ENCODE measurements at regions not wholly inside any gene's neighbourhood (a gene's known extent, or its start where the extent isn't known, plus 50 kb on each side); places are given as distances from the start of the nearest gene placed in this dataset.
"Not testable (repeated sequence)": the region's sequence is repeated elsewhere in the genome, so short reads cannot be mapped to it uniquely, and the experiment has no call there.

DNA sequence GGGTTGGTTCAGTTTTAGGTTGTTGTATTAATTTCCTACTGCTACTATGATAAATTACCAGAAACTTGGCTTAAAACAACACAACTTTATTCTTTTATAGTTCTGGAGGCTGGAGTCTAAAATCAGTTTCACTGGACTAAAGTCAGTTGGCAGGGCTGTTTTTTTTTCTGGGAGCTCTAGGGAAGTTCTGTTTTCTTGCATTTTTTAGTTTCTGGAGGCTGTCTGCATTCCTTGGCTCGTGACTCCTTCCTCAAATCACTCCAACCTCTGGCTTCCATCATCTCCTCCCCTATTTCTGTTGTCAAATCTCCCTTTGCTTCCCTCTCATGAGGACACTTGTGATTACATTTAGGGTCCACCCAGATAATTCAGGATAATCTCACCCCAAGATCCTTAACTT lies 51.3 kb upstream of the SUB1 start:
- DNase-seq: no peak

DNA sequence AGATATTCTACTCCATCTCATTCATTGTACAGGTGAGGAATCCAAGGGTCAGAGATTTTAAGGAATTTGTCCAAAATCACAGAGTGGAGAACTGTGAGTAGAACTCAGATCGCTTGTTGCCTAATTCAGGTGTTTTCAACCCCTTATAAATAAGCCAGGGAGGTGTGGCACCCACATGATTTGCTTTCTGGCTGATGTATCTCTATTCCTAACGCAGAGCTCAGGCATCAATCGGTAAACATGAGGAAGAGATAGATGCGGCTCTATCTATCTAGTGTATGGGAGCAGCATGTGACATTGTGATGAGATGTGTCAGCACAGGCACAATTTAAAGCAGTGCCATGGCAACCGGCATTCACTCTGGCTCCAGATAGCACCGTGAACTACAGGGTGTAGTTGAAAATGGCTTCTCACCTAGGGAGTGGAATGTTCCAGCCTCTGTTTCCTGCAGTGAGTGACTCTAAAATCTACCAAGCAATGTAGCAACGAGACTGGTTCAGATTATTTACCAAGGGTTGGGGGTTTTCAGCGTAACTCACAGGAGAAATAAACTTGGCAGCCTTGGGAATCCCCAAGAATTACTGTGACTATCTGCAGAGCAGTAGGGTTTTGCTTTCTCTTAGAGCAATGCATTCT lies 53.4 kb upstream of the SUB1 start:
- peak; percentile 73 for DNase-seq

DNA sequence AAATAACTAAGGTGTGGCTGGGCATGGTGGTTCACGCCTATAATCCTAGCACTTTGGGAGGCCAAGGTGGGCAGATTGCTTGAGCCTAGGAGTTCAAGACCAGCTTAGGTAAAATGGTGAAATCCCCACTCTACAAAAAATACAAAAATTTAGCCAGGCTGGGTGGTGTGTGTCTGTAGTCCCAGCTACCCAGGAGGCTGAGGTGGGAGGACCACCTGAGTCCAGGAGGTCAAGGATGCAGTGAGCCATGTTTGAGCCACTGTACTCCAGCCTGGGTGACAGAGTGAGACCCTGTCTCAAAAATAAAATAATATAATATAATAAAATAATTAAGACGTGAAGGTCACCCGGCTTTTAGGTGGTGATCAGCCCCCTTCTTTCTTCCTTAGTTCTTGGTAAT lies 58.0 kb upstream of the SUB1 start:
- not testable (repeated sequence) for DNase-seq

DNA sequence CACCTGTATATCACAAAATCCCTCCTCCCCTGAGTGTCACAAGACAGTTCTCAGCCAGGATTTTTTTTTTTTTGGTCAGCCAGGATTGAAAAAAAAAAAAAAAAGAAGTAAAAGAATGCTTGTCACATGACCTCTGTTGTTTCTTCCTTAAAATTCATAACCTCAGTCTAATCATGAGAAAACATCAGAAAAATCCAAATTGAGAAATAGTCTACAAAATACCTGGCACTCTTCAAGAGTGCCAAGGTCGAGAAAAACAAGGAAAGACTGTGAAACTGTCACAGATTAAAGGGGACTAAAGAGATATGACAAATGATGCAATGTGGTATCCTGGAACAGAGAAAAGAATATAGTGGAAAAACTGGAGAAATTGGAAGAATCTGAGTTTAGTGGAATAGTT lies 58.5 kb upstream of the SUB1 start:
- no peak for DNase-seq

DNA sequence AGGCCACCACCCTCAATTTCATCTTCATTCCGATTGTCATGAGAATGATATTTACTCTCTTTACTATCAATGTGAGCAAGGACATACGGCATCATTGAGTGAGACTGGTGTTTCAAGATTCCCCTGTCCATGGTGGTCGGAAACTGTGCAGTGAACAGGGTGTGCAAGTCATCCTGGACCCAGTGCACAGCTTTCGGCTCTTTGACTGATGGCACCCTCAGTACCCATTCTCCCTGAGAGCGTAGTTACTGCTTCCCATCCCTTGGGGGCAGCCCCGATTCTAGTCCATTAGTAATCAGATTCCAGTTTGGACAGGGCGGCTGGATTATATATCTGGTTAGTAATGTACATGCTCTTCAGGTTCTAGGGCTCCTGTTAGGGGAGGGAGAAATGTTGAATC lies 61.7 kb upstream of the SUB1 start:
- no peak for DNase-seq

DNA sequence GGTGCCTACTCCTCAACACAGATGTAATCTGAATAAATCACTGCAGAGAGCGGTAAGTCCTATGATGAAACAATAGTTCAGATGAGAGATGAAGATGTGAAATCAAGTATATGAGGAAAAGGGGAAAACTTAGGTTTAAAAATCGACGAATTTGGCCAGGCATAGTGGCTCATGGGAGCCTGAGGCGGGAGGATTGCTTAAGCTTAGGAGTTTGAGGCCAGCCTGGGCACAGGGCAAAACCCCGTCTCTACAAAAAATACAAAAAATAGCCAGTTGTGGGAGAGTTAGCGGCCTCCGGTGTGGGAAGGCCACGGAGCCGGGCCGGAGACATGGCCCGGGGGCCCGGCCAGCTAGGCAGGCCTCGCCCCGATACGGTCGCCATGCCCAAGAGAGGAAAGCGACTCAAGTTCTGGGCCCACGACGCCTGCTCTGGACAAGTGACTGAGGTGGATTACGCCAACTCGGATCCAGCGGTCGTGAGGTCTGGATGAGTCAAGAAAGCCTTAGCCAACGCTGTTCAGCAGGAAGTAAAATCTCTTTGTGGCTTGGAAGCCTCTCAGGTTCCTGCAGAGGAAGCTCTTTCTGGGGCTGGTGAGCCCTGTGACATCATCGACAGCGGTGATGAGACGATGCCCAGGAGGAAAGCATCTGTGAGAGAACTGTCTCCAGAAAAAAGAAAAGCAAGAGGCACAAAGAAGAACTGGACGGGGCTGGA lies 62.8 kb upstream of the SUB1 start:
- DNase-seq: no peak

DNA sequence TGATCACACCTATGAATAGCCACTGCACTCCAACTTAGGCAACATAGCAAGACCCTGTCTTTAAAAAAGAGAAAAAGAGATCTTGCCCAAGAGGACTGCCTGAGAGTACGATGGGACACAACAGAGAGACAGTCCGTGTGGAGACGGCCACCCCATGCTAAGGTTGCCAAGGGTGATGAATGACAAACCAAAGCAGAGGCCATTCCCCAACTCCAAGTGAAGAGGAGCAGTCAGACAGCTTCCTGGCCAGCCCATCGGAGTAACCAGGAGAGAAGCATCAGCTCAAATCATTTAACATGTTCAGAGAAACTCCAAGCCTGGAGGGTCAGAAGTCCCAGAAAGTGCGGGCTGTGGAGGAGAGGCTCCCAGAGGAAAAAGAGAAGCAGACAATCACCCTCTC lies 63.9 kb upstream of the SUB1 start:
- no peak for DNase-seq

DNA sequence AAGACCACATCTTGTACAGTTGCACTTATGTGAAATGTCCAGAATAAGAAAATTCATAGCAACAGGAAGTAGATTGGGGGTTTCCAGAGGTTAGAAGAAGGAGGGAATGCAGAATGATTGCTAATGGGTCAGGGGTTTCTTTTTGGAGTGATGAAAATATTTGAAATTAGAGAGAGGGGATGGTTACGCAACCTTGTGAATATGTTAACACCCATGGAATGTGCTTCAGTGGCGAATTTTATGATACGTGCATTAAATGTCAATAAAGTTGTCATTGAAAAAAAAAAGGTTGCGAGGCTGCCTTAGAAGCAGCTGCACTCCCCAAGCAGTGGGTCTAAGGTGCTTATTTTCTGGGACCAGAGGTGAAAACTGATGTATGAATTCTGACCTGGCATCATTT lies 64.4 kb upstream of the SUB1 start:
- no peak for DNase-seq

DNA sequence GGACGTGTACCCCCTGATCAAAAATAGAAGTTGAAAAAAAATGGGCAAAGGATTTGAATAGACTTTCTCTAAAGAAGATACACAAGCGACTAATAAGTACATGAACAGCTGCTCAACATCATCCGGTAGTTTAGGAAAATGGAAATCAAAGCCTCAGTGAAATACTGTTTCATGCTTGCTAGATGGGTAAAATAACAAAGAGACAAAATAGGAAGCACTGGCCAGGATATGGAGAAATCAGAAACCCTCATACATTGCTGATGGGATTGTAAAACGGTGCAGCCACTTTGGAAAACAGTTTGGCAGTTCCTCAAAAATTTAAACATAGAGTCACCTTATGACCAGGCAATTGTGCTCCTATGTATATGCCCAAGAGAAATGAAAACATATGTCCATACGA lies 65.0 kb upstream of the SUB1 start:
- no peak for DNase-seq

DNA sequence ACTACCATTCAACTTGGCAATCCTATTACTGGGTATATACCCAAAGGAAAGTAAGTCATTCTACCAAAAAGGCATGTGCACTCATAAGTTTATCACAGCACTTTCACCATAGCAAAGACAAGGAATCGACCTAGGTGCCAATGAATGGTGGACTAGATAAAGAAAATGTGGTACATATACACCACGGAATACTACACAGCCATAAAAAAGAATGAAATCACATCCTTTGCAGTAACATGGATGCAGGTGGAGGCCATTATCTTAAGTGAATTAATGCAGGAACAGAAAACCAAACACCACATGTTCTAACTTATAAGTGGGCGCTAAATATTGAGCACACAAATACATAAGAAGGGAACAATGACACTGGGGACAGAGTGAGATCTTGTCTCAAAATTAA lies 65.8 kb upstream of the SUB1 start:
- DNase-seq: no peak

DNA sequence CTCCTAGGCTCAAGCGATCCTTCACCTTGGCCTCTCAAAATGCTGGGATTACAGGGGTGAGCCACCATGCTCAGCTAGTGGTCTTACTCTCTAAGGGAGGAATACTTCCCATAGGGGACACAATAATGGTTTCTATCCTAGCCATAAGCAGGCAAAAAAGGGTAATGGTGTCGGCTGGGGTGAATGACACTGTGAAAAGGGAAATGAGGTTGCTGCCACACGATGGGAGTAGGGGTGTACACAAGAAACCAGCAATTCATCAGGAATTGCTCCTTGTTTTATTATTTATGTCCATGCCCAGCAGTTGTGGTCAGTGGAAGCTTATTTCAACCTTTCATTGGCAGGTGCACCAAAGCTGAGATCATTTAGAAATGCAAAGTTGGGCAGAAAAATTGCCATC lies 70.3 kb upstream of the ZFR start:
- DNase-seq: no peak

DNA sequence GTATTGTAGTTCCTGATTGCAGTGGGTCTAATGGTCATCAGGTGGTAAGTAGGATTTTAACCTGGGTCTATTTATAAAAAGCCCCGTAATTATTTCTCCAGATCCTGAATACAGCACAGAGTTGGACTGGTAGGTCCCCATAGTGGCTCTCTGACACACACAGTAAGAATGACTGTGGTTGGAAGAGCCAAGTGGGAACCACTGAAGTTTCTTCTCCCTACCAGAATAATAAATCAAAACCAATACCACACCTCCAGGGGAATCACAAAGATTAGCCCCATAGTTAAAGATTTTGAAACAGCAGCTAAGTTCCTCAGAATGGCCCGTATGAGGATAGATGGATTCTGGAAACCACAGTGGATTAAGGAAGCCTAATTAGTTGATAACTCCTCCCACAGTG lies 68.4 kb upstream of the ZFR start:
- DNase-seq: no peak

DNA sequence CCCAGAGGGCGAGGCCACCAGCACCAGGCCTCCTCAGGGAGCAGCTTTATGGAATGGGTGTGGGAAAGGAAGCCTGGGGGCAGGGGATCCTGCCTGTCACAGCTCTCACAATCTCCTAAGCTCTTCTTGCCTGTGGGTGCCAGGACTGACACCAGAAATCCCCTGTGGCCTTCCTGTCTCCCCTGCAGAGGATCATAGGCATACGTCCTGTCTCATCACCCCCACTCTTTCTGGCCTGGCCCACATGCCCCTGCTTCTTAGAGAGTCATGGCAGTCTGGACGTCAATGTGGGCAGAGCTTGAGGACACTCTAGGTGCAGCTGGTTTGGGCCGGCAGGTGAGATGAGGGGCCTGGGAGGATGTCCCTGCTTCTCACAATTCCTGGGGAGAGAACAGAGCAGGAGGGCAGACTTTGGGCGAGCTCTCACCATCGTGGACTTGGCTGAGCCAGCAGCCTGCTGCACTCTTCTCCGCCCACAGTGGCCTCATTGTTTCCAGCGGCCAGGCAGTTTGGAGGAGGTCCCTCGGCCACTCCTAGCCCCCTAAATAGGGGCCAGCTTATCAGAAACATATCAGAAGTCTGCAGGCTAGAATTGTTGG lies 67.3 kb upstream of the ZFR start:
- DNase-seq: no peak

DNA sequence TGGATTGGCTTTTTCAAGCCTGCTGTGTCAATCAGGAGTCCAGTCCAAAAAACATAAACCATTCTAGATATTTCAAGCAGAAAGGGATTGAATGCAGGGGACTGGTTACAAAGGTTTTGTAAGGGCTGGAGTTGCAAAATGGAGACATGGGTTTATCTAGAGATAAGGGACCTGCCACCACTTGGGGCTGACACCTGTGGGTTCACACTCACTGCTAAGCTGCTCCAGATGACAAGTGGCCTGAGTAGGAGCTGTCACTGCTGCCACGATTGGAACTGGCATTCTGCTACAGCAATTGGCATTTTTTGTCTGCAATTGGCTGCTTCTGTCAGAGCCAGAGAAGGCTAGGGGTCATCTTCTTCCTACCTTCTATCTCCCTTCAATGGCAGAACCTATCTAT lies 66.3 kb upstream of the ZFR start:
- no peak for DNase-seq

DNA sequence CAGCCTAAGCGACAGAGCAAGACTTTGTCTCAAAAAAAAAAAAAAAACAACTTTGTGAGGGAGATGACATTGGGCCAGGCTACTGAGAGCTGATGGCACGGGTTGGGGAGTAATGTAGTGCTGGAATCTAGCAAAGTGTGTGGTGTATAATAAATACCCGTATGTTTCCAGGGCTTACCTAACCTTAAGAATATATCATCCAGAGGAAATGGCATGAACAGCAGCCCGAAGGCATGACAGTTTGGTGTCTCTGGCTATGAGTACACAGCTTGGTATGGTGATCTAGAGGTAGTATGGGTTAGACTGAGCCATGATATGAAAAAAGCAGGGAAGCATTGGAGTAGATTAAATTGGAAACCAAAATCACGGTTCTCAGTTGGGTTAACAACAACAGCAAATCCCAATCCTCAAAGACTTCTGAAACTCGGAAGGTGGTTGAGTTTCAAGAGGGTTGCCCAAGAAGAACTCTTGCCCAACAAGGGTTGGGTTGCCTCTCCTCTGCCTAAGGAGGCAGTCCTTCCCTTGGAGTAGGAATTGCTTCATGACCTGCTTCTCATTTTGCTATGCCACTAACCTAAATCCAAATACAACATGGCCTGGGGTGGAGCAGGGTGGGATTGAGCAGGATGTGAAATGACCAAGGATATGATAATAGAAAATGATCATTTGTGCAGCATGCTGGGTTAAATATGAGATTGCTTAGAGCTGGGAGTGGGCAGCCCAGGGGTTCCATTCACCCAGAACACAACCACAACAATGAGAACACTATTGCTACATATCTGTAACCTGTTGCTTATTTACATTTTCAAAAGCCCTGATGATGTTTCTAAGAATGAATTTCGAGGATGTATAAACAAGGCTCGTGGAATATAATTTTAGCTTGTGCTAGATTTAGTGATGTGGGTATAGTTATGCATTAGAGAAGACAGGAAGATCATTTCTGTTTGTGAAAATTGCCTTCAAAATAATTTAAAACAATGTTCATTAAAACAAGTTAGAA lies 64.6 kb upstream of the ZFR start:
- no peak for DNase-seq

DNA sequence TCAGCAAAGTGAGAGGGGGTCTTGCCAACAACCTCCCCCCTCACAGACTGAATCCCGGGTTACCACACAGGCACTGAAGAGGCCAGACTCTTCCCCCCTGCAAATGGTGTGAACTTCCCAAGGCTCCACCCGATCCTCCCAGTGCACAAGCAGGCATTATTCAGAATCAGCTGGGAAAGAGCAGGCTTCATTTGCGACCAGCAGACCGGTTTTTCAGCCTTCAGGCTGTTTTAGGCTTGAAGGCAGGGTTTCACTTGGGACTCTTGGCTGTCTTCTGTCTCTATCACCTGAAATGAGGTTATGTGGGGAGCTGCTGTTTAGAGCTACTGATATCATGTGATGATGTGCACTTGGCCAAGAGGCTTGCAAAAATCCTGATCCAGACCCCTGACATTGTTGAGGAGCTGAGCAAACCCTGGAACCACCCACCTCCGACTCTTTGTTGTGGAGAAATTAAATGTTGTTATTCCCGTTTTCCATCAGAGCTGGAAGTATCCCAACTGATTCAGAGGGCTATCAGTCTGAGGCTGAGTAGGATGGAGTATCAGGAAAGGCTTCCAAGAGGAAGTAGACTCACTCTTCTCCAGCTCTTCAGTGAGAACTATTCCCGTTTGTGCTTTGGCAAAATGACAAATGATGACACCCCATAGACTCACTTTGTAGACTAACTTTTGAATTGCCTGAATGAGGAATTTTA lies 63.3 kb upstream of the ZFR start:
- no peak for DNase-seq

DNA sequence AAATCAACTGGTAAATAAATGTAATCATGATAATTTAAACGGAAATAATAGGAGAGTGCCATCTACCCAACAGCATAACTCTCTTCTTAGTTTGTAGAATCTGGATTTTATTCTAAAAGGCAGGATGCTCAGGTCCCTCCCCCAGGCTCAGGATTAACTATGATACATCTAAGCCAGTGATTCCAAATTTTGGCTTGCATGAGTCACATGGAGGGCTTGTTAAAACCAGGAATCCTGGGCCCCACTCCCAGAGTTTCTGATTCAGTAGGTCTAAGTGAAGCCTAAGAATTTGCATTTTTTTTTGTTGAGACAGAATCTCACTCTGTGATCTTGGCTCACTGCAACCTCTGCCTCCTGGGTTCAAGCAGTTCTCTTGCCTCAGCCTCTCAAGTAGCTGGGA lies 62.3 kb upstream of the ZFR start:
- DNase-seq: no peak

DNA sequence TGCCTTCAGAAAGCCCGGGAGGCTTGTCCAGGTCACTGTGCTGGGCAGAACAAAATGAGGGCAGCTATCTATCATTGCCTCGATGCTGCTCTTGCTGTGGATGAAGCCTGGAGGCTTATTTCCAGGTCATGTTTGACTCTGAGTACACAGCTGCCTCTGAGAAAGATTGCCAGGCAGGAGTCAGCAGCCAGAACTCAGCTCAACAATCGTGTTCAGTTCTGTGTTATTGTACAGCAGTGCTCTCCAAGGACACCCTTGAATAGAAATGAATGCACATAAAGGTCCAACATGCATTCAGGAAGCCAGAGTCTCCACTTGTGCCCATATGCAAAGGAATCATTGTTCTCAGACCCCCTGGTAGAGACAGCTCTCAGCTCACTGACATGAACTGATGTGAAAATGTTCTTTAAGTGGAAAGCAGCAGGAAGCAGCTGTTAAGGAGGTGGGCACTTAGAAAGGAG lies 61.7 kb upstream of the ZFR start:
- no peak for DNase-seq

DNA sequence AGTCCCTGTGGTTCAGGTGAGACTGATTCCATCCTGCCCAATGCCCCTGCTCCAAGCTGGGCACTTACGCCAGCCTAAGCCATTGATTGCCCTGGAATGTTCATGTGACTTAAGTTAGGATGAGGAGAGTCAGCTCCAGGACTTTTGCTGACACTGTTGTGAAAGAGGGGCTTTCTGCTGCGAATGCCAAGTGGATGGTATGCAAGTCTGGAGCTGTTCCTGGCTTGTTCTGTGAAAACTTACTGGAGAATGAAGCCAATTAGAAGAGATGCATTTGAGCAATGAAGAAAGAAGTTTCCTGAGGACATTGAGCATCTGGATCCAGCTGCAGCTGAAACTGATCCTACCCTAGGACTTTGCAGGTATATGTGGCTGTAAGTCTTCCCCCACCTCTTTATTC lies 61.2 kb upstream of the ZFR start:
- DNase-seq: no peak

DNA sequence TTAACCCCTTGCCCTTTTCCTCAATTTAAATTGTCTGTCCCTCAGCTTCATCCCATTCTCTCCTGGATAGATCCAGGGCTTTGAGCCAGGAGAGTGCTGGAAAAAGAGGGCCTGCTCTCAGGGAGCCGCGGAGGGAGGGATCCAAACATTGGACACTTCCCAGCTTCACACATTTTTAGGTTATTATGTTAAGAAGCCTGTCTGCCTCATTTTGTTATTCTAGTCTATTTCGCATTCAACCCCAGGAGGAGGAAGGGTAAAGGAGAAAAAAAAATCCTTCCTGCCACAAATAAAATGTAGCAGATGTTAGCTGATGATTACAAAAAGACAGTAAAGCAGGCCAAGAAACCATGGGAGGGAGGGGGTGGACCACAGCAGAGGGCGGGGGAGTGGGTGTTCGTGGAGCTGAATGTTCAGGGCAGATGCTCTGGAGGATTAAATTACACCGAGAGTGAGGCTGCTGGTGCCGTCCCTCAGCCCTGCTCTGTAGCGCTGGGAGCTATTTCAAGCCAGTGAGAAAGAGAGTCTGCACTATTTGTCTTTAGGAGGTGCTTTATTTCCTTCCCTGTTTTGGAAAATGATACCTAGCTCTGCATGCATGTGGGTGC lies 60.6 kb upstream of the ZFR start:
- no peak for DNase-seq

DNA sequence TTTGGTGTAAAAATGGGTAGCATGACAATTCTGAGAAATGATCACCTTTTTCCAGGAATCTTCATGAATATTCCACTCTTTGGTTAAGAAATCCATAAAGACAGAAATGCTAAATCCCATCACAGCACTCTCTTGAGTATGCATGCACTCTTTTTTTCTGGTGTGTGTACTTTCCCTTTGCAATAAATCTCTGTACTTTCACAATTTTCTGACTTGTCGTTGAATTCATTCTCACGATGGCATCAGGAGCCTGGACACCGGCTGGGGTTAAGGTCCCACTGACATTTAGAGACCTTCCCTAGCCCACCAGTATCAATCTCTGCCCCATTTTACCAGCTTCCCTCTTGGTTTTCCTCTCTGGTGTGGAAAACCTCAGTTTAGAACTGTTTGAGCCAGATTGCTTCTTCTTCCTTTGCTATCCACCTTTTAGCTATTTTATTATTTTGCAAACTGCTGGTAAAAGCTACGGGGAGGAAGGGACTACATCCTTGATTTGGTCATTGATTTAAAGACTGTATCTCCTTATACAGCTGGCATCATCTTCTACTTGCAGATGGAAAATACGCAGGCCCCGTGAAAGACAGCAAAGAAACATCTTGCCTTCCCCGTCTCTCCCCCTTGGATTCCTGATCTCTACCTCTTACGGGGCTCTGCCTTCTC lies 59.9 kb upstream of the ZFR start:
- no peak for DNase-seq

DNA sequence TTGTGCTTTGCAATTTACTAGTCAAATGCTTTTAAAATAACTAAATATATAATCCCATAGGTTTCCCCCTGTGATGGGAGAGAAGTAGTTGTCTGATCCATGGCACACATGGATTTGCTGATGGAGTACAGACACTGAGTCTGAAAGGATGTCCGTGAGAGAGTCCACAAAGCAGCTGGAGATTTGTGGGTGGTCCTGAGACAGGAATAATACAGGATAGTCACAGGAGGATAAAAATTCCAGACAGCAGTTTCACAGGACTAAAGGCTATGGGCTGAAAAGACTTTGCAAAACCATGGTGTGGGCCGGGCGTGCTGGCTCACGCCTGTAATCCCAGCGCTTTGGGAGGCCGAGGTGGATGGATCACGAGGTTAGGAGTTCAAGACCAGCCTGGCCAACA lies 58.7 kb upstream of the ZFR start:
- DNase-seq: no peak

All from RPMI8226 (cell line).